Keratinocyte (primary cell): ENCODE measurements at regions not wholly inside any gene's neighbourhood (a gene's known extent, or its start where the extent isn't known, plus 50 kb on each side); places are given as distances from the start of the nearest gene placed in this dataset.

ENCODE experiments used
- DNase-seq: peaks from one replicate; pipeline ENCODE4 v3.0.0-alpha.2; 2011; ENCODE audit warnings: low read depth, missing footprints, low spot score
- FAIRE-seq: peaks from 2 replicates; lab custom pipeline; 2011; peaks lifted over from hg19 to GRCh38; lab: Jason Lieb, UNC
- H2AFZ ChIP-seq: 2 replicates; pipeline ENCODE4 v1.6.0; 2012; ENCODE audit warnings: low read length, control low read depth, inconsistent platforms; ENCODE audit not compliant: control insufficient read depth
- H3K27ac ChIP-seq: 2 replicates; pipeline ENCODE4 v1.5.1; 2011; ENCODE audit warnings: low read length; ENCODE audit not compliant: control insufficient read depth, insufficient read depth
- H3K27me3 ChIP-seq: 3 replicates; pipeline ENCODE4 v1.6.0; 2011; ENCODE audit warnings: low read length; ENCODE audit not compliant: control insufficient read depth, insufficient read depth; ENCODE audit errors: extremely low read depth
- H3K36me3 ChIP-seq, 2 experiments: 2 replicates in 1 of 2; 3 replicates in 1 of 2; pipeline ENCODE4 v1.5.1; 2011; ENCODE audit warnings: low read length in 2 of 2, mild to moderate bottlenecking in 1 of 2; ENCODE audit not compliant: control insufficient read depth in 2 of 2, insufficient read depth in 2 of 2; ENCODE audit errors: extremely low read depth in 1 of 2
- H3K4me1 ChIP-seq: 3 replicates; pipeline ENCODE4 v1.5.1; 2011; ENCODE audit warnings: low read length; ENCODE audit not compliant: control insufficient read depth, insufficient read depth; ENCODE audit errors: extremely low read depth
- H3K4me2 ChIP-seq: 3 replicates; pipeline ENCODE4 v1.6.0; 2011; ENCODE audit warnings: low read depth, low read length; ENCODE audit not compliant: control insufficient read depth, insufficient read depth; ENCODE audit errors: extremely low read depth
- H3K4me3 ChIP-seq, 3 experiments: fragments of 200-600 bp in 1 of 3; sonication (generic) in 1 of 3; 2 replicates in 2 of 3; 3 replicates in 1 of 3; pipeline ENCODE4 v1.5.1; 2011 to 2016; ENCODE audit warnings: low read length in 3 of 3, mild to moderate bottlenecking in 3 of 3, control low read depth in 2 of 3, inconsistent platforms in 1 of 3, low read depth in 1 of 3, mixed read lengths in 1 of 3, mixed run types in 1 of 3, moderate library complexity in 1 of 3; ENCODE audit not compliant: control insufficient read depth in 2 of 3, insufficient read depth in 2 of 3; ENCODE audit errors: extremely low read depth in 1 of 3
- H3K79me2 ChIP-seq: 2 replicates; pipeline ENCODE4 v1.6.0; 2012; ENCODE audit warnings: low read length; ENCODE audit not compliant: control insufficient read depth, insufficient read depth
- H3K9ac ChIP-seq: 3 replicates; pipeline ENCODE4 v1.6.0; 2011; ENCODE audit warnings: low read length; ENCODE audit not compliant: control insufficient read depth, insufficient read depth; ENCODE audit errors: extremely low read depth
- H3K9me1 ChIP-seq: 3 replicates; pipeline ENCODE4 v1.6.0; 2011; ENCODE audit warnings: low read length; ENCODE audit not compliant: control insufficient read depth, insufficient read depth; ENCODE audit errors: extremely low read depth
- H3K9me3 ChIP-seq: 2 replicates; pipeline ENCODE4 v1.5.1; 2012; ENCODE audit warnings: low read depth, low read length; ENCODE audit not compliant: control insufficient read depth
- H4K20me1 ChIP-seq: 3 replicates; pipeline ENCODE4 v1.6.0; 2011; ENCODE audit warnings: low read length; ENCODE audit not compliant: control insufficient read depth, insufficient read depth; ENCODE audit errors: extremely low read depth
- CTCF ChIP-seq, 3 experiments: IDR thresholded peaks in 1 of 3; conservative IDR thresholded peaks in 1 of 3; optimal IDR thresholded peaks in 1 of 3; 2 replicates in 2 of 3; 3 replicates in 1 of 3; pipeline versions ENCODE3 to v1.5.1; 2011; ENCODE audit warnings: low read length in 3 of 3, mild to moderate bottlenecking in 3 of 3, moderate library complexity in 2 of 3, control low read depth in 1 of 3, inconsistent platforms in 1 of 3; ENCODE audit not compliant: insufficient read depth in 2 of 3; ENCODE audit errors: extremely low read depth in 1 of 3
- EZH2 ChIP-seq: IDR thresholded peaks from one replicate; pipeline ENCODE4 v1.6.1; 2012; ENCODE audit warnings: inconsistent platforms, mild to moderate bottlenecking, low read length, moderate library complexity
- dilution Hi-C: fragments of 300-500 bp; cut with MboI; formaldehyde crosslinking; loops from one replicate; pipeline ENCODE4 v1.7.0; 2020; ENCODE audit warnings: low sequenced_read_pairs; ENCODE audit not compliant: extremely low pct_ligation_motif_present

- Histone ChIP-seq H3K4me1 (peaks cover 4% of the 10 kb centered on the region), H3K9ac (no peak overlapping the region)
Measured at GRCh38 chr12:92629349-92630065, 73.3 kb upstream of the PLEKHG7 start.

DNA sequence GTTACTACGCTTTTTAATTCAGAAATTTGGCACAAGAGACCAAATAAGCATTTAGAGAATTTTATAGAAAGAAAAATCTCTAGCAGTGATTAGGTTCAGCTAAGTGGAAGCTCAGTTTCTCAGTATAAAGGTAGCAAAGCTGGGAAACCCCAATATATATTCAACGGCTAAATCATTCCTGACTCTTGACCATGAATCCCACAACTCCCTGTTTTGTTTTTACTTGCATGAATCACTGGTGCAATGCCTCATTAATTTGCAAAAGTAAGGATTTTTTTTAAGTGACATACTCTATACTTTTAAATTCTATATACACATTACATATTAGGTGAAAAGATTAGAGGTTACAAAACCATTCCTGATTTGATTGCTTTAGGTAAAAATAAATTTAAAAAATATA, 74.3 kb upstream of the PLEKHG7 start:
- no peaks in the 10 kb centered on the region for H3K36me3 ChIP-seq
- H3K9me3 ChIP-seq = no peaks in the 10 kb centered on the region
- no peak overlapping the region for H2AFZ ChIP-seq
- TF ChIP-seq CTCF (optimal IDR thresholded peaks at IDR 0.05 in 1 of 3, IDR thresholded peaks at IDR 0.05 in 1 of 3, conservative IDR thresholded peaks at IDR 0.05 in 1 of 3; ENCODE audit: extremely low read depth in 1 of 3, insufficient read depth in 2 of 3, low read length in 3 of 3) (no peak), EZH2 (no peak)
- dilution Hi-C loops = no loop called here
- no peaks in the 10 kb centered on the region for H3K27me3 ChIP-seq
- no peak overlapping the region for H3K4me2 ChIP-seq
- no peaks in the 10 kb centered on the region for H4K20me1 ChIP-seq
- H3K4me3 ChIP-seq = no peak overlapping the region
- H3K27ac ChIP-seq = no peak overlapping the region
- H3K4me1 ChIP-seq = peaks cover 11% of the 10 kb centered on the region
- no peak for DNase-seq
- H3K9ac ChIP-seq = no peak overlapping the region
- no peak for FAIRE-seq
- H3K79me2 ChIP-seq = no peaks in the 10 kb centered on the region
- no peaks in the 10 kb centered on the region for H3K9me1 ChIP-seq

More at GRCh38 chr12:92629349-92630065, 73.3 kb upstream of the PLEKHG7 start:
- dilution Hi-C loops = no loop called here
- no peak overlapping the region for H3K4me3 ChIP-seq
- H3K9me3 ChIP-seq = no peaks in the 10 kb centered on the region
- H2AFZ ChIP-seq = no peak overlapping the region
- H3K36me3 ChIP-seq = no peaks in the 10 kb centered on the region
- no peak for DNase-seq
- no peaks in the 10 kb centered on the region for H3K9me1 ChIP-seq
- no peak overlapping the region for H3K27ac ChIP-seq
- H3K4me2 ChIP-seq = no peak overlapping the region
- no peaks in the 10 kb centered on the region for H4K20me1 ChIP-seq
- TF ChIP-seq CTCF (optimal IDR thresholded peaks at IDR 0.05 in 1 of 3, IDR thresholded peaks at IDR 0.05 in 1 of 3, conservative IDR thresholded peaks at IDR 0.05 in 1 of 3; ENCODE audit: extremely low read depth in 1 of 3, insufficient read depth in 2 of 3, low read length in 3 of 3) = no peak
- TF ChIP-seq EZH2 = no peak
- FAIRE-seq = no peak
- H3K27me3 ChIP-seq = no peaks in the 10 kb centered on the region
- no peaks in the 10 kb centered on the region for H3K79me2 ChIP-seq
